Body of pancreas (tissue), 4 donors: ENCODE measurements at regions not wholly inside any gene's neighbourhood (a gene's known extent, or its start where the extent isn't known, plus 50 kb on each side); places are given as distances from the start of the nearest gene placed in this dataset.

Source experiments
- POLR2A ChIP-seq, 3 donors: fragments of 450-650 bp; IDR thresholded peaks; one replicate each; pipeline ENCODE4 v1.6.1; 2016; ENCODE audit warnings: antibody characterized with exemption in 3 of 3, mild to moderate bottlenecking in 2 of 3
- TF ChIP-seq, protein P1 (sequence below), 7 experiments: fragments of 450-650 bp in 4 of 7; fragments of 200-600 bp in 3 of 7; sonication (generic) in 3 of 7; IDR thresholded peaks; one replicate each; pipeline ENCODE4 v1.5.1; 2016 to 2019; ENCODE audit warnings: antibody characterized with exemption in 7 of 7

DNA sequence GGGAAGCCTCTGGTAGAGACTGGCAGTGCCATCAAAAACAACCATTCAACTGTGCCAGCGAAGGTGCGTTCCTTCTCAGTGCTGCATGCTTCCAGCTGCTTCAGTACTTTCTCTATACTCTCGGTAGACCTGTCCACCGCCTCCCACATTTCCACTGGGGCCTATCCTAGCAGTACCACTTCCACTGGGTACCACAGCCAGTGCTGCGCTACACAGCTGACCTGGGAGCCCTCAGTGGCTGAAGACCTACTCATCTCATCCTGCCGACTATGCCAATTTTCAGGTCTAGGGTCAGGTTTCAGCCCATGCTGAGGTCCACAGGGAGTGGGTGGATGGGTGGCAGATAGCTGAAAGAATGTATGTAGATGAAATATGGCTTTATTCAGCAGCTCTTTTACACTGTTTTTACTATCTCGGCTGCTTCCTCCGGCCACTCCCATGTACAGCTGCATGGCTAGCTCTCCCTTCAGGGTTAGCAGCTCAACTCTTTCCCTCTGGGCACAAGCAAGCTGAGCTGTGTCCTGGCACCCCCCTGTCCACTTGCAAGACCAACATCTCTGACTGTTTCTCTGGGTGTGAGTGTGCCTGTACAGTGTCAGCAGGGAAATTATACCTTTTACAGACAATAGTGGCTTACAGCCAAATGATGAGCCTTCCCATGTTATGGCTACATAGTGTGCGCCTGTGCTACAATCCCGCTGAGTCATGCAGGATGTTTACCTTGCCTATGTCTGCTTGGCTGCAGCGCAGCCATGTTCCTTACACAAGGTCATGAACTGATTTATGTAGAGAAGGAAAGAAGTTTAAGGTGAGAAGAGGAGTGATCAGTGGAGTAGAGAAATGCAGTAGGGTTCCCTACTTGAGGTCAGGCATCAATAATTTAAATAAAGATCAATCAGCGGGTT lies 125.7 kb upstream of the DDHD1 start:
- TF ChIP-seq, protein P1, sequence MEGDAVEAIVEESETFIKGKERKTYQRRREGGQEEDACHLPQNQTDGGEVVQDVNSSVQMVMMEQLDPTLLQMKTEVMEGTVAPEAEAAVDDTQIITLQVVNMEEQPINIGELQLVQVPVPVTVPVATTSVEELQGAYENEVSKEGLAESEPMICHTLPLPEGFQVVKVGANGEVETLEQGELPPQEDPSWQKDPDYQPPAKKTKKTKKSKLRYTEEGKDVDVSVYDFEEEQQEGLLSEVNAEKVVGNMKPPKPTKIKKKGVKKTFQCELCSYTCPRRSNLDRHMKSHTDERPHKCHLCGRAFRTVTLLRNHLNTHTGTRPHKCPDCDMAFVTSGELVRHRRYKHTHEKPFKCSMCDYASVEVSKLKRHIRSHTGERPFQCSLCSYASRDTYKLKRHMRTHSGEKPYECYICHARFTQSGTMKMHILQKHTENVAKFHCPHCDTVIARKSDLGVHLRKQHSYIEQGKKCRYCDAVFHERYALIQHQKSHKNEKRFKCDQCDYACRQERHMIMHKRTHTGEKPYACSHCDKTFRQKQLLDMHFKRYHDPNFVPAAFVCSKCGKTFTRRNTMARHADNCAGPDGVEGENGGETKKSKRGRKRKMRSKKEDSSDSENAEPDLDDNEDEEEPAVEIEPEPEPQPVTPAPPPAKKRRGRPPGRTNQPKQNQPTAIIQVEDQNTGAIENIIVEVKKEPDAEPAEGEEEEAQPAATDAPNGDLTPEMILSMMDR (IDR thresholded peaks at IDR 0.05), result no peak
- no peak for TF ChIP-seq POLR2A (IDR thresholded peaks at IDR 0.05)
